Liver (tissue), 8 donors: ENCODE measurements at regions not wholly inside any gene's neighbourhood (a gene's known extent, or its start where the extent isn't known, plus 50 kb on each side); places are given as distances from the start of the nearest gene placed in this dataset.

Experiments used
- DNase-seq: peaks from one replicate; pipeline ENCODE4 v3.0.0-alpha.2; 2017; ENCODE audit warnings: low spot score
- H3K27ac ChIP-seq, 2 donors: one replicate each; pipeline ENCODE4 v1.7.0; 2013; ENCODE audit warnings: inconsistent platforms in 2 of 2, low read length in 2 of 2, control low read depth in 1 of 2, low read depth in 1 of 2, mild to moderate bottlenecking in 1 of 2
- H3K27me3 ChIP-seq, 4 donors: one replicate each; pipeline versions ENCODE4 v1.6.1 to v1.7.0; 2013; ENCODE audit warnings: low read length in 3 of 4, inconsistent platforms in 1 of 4, mild to moderate bottlenecking in 1 of 4, moderate library complexity in 1 of 4; ENCODE audit not compliant: control insufficient read depth in 4 of 4, insufficient read depth in 4 of 4
- H3K36me3 ChIP-seq, 4 donors: one replicate each; pipeline versions ENCODE4 v1.6.1 to v1.7.0; 2013; ENCODE audit warnings: low read length in 3 of 4, mild to moderate bottlenecking in 3 of 4, low read depth in 1 of 4, moderate library complexity in 1 of 4; ENCODE audit not compliant: control insufficient read depth in 4 of 4, insufficient read depth in 3 of 4
- H3K4me1 ChIP-seq, 4 donors: one replicate each; pipeline versions ENCODE4 v1.6.1 to v1.7.0; 2013; ENCODE audit warnings: low read length in 3 of 4, mild to moderate bottlenecking in 3 of 4, moderate library complexity in 1 of 4; ENCODE audit not compliant: control insufficient read depth in 4 of 4, insufficient read depth in 4 of 4
- H3K4me3 ChIP-seq, 3 donors: one replicate each; pipeline versions ENCODE4 v1.6.1 to v1.7.0; 2013; ENCODE audit warnings: low read length in 3 of 3, control low read depth in 1 of 3, low read depth in 1 of 3, mild to moderate bottlenecking in 1 of 3
- H3K9ac ChIP-seq, 2 donors: one replicate each; pipeline ENCODE4 v1.7.0; 2013; ENCODE audit warnings: low read length in 2 of 2, mild to moderate bottlenecking in 2 of 2, moderate library complexity in 2 of 2, control low read depth in 1 of 2, low read depth in 1 of 2
- H3K9me3 ChIP-seq, 4 donors: one replicate each; pipeline versions ENCODE4 v1.6.1 to v1.7.0; 2013; ENCODE audit warnings: low read length in 3 of 4; ENCODE audit not compliant: control insufficient read depth in 4 of 4
- EGR1 ChIP-seq, 2 donors: IDR thresholded peaks; 2 replicates each; pipeline ENCODE4 v1.6.1; 2016 to 2018; ENCODE audit warnings: antibody characterized with exemption in 2 of 2, low read depth in 2 of 2
- FOXA1 ChIP-seq: IDR thresholded peaks from 2 replicates; pipeline ENCODE4 v1.6.1; 2016; ENCODE audit warnings: antibody characterized with exemption
- FOXA2 ChIP-seq: IDR thresholded peaks from 2 replicates; pipeline ENCODE4 v1.6.1; 2016; ENCODE audit warnings: antibody characterized with exemption
- HNF4A ChIP-seq, 2 donors: conservative IDR thresholded peaks; 2 replicates each; pipeline ENCODE4 v1.6.1; 2016; ENCODE audit warnings: antibody characterized with exemption in 2 of 2, mild to moderate bottlenecking in 2 of 2
- JUND ChIP-seq, 2 donors: IDR thresholded peaks; 2 replicates each; pipeline ENCODE4 v1.6.1; 2016; ENCODE audit warnings: antibody characterized with exemption in 2 of 2
- NR2F2 ChIP-seq: IDR thresholded peaks from 2 replicates; pipeline ENCODE4 v1.6.1; 2016; ENCODE audit warnings: antibody characterized with exemption
- RAD21 ChIP-seq, 2 donors: IDR thresholded peaks; 2 replicates each; pipeline ENCODE4 v1.6.1; 2016; ENCODE audit warnings: antibody characterized with exemption in 2 of 2, mild to moderate bottlenecking in 2 of 2
- RXRA ChIP-seq, 2 donors: IDR thresholded peaks; 2 replicates each; pipeline ENCODE4 v1.6.1; 2017 to 2018; ENCODE audit warnings: antibody characterized with exemption in 2 of 2, mild to moderate bottlenecking in 1 of 2
- SP1 ChIP-seq: IDR thresholded peaks from 2 replicates; pipeline ENCODE4 v1.6.1; 2018; ENCODE audit warnings: antibody characterized with exemption, mild to moderate bottlenecking
- TAF1 ChIP-seq: conservative IDR thresholded peaks from 2 replicates; pipeline ENCODE4 v1.6.1; 2016; ENCODE audit warnings: antibody characterized with exemption, mild to moderate bottlenecking
- YY1 ChIP-seq: IDR thresholded peaks from 2 replicates; pipeline ENCODE4 v1.6.1; 2016; ENCODE audit warnings: antibody characterized with exemption, mild to moderate bottlenecking
- WGBS: extraction: QIAGEN DNeasy Blood & Tissue Kit; methylation state at CpG from one replicate; pipeline ENCODE4 v1.1.7; 2013; 5-methylcytosine and 5-hydroxymethylcytosine counted together
- TF ChIP-seq, protein P1 (sequence below): IDR thresholded peaks from 2 replicates; pipeline ENCODE4 v1.6.1; 2016; ENCODE audit warnings: antibody characterized with exemption
- TF ChIP-seq, protein P2 (sequence below): IDR thresholded peaks from 2 replicates; pipeline ENCODE4 v1.6.1; 2016; ENCODE audit warnings: antibody characterized with exemption, mild to moderate bottlenecking
- TF ChIP-seq, protein P3 (sequence below): IDR thresholded peaks from 2 replicates; pipeline ENCODE4 v1.6.1; 2016; ENCODE audit warnings: antibody characterized with exemption
- TF ChIP-seq, protein P4 (sequence below): fragments of 150-350 bp; IDR thresholded peaks from 2 replicates; pipeline ENCODE4 v1.5.1; 2017; ENCODE audit warnings: improper control_type of control experiment, low read depth, low read length; ENCODE audit not compliant: missing input control
- donor health status: healthy.
- donor health status: healthy.
- donor health status: healthy.
- donor health status: healthy.
- donor health status: healthy.

DNA sequence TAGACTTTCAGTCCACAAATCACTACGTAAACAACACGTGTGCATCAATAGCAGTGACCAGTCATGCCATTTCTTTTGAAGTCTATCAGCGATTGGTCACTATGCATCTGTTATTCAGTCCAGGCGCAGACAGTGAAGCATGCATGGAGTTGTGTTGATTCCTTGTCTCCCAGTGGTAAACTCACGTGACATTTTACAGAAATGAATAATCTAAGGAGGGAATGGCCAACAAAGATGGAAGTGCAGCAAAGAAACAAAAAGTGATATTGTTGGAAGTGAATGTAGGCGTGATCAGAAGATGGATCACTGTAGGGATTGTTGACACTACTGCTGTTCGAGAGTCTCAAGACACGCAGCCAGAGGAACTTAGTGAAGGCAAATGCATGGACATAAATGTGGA is 317.8 kb upstream of the MGAT5 start (continued):
- TF ChIP-seq NR2F2 = no peak
- no peak for TF ChIP-seq YY1
- TF ChIP-seq SP1 = no peak
- TF ChIP-seq TAF1 = no peak
- TF ChIP-seq, protein P1, sequence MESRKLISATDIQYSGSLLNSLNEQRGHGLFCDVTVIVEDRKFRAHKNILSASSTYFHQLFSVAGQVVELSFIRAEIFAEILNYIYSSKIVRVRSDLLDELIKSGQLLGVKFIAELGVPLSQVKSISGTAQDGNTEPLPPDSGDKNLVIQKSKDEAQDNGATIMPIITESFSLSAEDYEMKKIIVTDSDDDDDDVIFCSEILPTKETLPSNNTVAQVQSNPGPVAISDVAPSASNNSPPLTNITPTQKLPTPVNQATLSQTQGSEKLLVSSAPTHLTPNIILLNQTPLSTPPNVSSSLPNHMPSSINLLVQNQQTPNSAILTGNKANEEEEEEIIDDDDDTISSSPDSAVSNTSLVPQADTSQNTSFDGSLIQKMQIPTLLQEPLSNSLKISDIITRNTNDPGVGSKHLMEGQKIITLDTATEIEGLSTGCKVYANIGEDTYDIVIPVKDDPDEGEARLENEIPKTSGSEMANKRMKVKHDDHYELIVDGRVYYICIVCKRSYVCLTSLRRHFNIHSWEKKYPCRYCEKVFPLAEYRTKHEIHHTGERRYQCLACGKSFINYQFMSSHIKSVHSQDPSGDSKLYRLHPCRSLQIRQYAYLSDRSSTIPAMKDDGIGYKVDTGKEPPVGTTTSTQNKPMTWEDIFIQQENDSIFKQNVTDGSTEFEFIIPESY = no peak
- no peak for TF ChIP-seq EGR1 (IDR thresholded peaks at IDR 0.05; ENCODE audit: low read depth in 2 of 2)
- TF ChIP-seq FOXA1 = no peak
- no peak for TF ChIP-seq JUND (IDR thresholded peaks at IDR 0.05)
- no peak for TF ChIP-seq RAD21 (IDR thresholded peaks at IDR 0.05)

DNA sequence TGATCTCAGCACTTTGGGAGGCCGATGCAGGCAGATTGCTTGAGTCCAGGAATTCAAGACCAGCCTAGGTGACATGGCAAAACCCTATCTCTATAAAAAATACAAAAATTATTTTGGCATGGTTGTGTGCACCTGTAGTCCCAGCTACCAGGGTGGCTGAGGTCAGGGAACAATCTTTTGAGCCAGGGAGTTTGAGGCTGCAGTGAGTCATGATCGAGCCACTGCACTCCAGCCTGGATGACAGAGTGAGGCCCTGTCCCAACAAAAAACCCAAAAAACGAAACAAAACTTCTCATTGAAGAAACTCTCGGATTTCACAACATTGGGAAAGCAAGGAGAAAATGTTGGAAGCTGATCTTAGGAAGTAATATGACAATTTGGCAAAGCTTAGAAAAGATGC is 317.3 kb upstream of the MGAT5 start:
- no peak overlapping the region for H3K27ac ChIP-seq
- TF ChIP-seq, protein P2, sequence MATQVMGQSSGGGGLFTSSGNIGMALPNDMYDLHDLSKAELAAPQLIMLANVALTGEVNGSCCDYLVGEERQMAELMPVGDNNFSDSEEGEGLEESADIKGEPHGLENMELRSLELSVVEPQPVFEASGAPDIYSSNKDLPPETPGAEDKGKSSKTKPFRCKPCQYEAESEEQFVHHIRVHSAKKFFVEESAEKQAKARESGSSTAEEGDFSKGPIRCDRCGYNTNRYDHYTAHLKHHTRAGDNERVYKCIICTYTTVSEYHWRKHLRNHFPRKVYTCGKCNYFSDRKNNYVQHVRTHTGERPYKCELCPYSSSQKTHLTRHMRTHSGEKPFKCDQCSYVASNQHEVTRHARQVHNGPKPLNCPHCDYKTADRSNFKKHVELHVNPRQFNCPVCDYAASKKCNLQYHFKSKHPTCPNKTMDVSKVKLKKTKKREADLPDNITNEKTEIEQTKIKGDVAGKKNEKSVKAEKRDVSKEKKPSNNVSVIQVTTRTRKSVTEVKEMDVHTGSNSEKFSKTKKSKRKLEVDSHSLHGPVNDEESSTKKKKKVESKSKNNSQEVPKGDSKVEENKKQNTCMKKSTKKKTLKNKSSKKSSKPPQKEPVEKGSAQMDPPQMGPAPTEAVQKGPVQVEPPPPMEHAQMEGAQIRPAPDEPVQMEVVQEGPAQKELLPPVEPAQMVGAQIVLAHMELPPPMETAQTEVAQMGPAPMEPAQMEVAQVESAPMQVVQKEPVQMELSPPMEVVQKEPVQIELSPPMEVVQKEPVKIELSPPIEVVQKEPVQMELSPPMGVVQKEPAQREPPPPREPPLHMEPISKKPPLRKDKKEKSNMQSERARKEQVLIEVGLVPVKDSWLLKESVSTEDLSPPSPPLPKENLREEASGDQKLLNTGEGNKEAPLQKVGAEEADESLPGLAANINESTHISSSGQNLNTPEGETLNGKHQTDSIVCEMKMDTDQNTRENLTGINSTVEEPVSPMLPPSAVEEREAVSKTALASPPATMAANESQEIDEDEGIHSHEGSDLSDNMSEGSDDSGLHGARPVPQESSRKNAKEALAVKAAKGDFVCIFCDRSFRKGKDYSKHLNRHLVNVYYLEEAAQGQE = no peak
- no peak for TF ChIP-seq JUND (IDR thresholded peaks at IDR 0.05)
- H3K4me3 ChIP-seq = no peak overlapping the region
- no peaks in the 10 kb centered on the region for H3K4me1 ChIP-seq
- H3K9me3 ChIP-seq = no peaks in the 10 kb centered on the region
- no peak overlapping the region for H3K9ac ChIP-seq
- H3K36me3 ChIP-seq = no peaks in the 10 kb centered on the region
- no peaks in the 10 kb centered on the region for H3K27me3 ChIP-seq
- WGBS = 72% methylated on average over 4 of the region's 4 CpGs
- DNase-seq = no peak

DNA sequence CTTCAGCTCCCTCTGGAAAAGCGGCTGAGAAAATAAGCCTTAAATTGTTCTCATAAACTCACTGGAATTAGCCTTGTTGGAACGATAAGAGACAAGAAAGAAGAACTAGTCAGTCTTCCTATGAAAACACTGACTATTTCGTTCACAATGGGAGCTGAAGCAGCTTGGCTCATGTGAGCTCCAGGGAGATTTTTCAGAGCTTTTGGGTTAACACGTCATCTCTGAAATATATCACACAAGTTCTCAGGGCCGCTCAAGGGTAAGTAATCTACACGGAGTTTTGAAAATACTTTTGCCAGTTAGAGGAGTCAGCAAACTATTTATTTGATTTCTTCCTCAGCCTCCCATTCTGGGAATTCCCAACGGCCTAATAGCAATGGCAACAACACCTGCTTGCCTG is 316.2 kb upstream of the MGAT5 start:
- TF ChIP-seq FOXA2 (no peak), NR2F2 (no peak), RAD21 (IDR thresholded peaks at IDR 0.05) (no peak), SP1 (no peak), JUND (IDR thresholded peaks at IDR 0.05) (no peak), EGR1 (IDR thresholded peaks at IDR 0.05; ENCODE audit: low read depth in 2 of 2) (no peak), HNF4A (conservative IDR thresholded peaks at IDR 0.05) (no peak), RXRA (IDR thresholded peaks at IDR 0.05) (no peak), TAF1 (no peak), YY1 (no peak)
- TF ChIP-seq, protein P3, sequence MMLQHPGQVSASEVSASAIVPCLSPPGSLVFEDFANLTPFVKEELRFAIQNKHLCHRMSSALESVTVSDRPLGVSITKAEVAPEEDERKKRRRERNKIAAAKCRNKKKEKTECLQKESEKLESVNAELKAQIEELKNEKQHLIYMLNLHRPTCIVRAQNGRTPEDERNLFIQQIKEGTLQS = no peak
- TF ChIP-seq, protein P4, sequence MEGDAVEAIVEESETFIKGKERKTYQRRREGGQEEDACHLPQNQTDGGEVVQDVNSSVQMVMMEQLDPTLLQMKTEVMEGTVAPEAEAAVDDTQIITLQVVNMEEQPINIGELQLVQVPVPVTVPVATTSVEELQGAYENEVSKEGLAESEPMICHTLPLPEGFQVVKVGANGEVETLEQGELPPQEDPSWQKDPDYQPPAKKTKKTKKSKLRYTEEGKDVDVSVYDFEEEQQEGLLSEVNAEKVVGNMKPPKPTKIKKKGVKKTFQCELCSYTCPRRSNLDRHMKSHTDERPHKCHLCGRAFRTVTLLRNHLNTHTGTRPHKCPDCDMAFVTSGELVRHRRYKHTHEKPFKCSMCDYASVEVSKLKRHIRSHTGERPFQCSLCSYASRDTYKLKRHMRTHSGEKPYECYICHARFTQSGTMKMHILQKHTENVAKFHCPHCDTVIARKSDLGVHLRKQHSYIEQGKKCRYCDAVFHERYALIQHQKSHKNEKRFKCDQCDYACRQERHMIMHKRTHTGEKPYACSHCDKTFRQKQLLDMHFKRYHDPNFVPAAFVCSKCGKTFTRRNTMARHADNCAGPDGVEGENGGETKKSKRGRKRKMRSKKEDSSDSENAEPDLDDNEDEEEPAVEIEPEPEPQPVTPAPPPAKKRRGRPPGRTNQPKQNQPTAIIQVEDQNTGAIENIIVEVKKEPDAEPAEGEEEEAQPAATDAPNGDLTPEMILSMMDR = no peak
- H3K27ac ChIP-seq = no peak overlapping the region
- no peak overlapping the region for H3K4me3 ChIP-seq
- no peak overlapping the region for H3K9ac ChIP-seq
- H3K4me1 ChIP-seq = no peaks in the 10 kb centered on the region
- H3K36me3 ChIP-seq = no peaks in the 10 kb centered on the region
- 71% methylated on average over 7 of the region's 7 CpGs for WGBS
- H3K9me3 ChIP-seq = no peaks in the 10 kb centered on the region
- DNase-seq = no peak
- H3K27me3 ChIP-seq = no peaks in the 10 kb centered on the region
